ENCODE measurements at regions not wholly inside any gene's neighbourhood (a gene's known extent, or its start where the extent isn't known, plus 50 kb on each side); places are given as distances from the start of the nearest gene placed in this dataset.

DNA sequence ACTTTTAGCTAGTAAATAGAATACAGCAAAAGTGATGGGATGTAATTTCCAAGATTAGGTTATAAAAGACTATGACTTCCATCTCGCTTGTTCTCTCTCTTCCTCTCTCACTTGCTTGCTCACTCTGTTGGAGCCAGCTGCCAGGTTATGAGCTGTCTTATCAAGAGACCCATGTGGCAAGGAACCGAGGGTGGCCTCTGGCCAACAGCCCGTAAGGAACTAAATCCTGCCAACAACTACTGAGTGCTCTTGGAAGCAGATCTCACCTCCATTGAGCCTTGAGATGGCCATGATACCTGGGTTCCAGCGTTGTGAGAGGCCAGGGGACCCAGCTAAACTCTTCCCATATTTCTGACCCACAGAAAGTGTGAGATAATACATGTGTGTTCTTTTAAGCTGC is 636.1 kb downstream of the ACTL7B start:
- TF ChIP-seq EZH2phosphoT487 (IDR thresholded peaks at IDR 0.05; ENCODE audit: borderline replicate concordance, low read length) (no peak), EZH2 (IDR thresholded peaks at IDR 0.05; ENCODE audit: low read length, unreplicated experiment) (no peak)
- TF ChIP-seq, protein P1, sequence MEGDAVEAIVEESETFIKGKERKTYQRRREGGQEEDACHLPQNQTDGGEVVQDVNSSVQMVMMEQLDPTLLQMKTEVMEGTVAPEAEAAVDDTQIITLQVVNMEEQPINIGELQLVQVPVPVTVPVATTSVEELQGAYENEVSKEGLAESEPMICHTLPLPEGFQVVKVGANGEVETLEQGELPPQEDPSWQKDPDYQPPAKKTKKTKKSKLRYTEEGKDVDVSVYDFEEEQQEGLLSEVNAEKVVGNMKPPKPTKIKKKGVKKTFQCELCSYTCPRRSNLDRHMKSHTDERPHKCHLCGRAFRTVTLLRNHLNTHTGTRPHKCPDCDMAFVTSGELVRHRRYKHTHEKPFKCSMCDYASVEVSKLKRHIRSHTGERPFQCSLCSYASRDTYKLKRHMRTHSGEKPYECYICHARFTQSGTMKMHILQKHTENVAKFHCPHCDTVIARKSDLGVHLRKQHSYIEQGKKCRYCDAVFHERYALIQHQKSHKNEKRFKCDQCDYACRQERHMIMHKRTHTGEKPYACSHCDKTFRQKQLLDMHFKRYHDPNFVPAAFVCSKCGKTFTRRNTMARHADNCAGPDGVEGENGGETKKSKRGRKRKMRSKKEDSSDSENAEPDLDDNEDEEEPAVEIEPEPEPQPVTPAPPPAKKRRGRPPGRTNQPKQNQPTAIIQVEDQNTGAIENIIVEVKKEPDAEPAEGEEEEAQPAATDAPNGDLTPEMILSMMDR (conservative IDR thresholded peaks at IDR 0.05; ENCODE audit: low read depth, low read length), result no peak
- CTCF ChIA-PET, result no interaction called here
- DNase-seq (no peak), ATAC-seq (no peak)
- no peaks in the 10 kb centered on the region for H3K36me3 ChIP-seq (ENCODE audit: low read depth, low read length)
- H3K27ac ChIP-seq (ENCODE audit: low read length), result no peak overlapping the region
- POLR2A ChIA-PET (ENCODE audit: unreplicated experiment), result no interaction called here
- H3K4me2 ChIP-seq (ENCODE audit: low read length), result no peak overlapping the region
- BruUV-seq (replicated peaks), result no TSS peak
- no peaks in the 10 kb centered on the region for H3K4me1 ChIP-seq (ENCODE audit: insufficient read depth, low read length)
- H3F3A ChIP-seq (ENCODE audit: low read length, unreplicated experiment), result no peaks in the 10 kb centered on the region
- H3K27me3 ChIP-seq (ENCODE audit: low read length), result no peaks in the 10 kb centered on the region
- no peaks in the 10 kb centered on the region for H3K9me2 ChIP-seq (replicated peaks; ENCODE audit: low read length)
- intact Hi-C loops (cut with micrococcal nuclease), result no loop called here
- no peak overlapping the region for H3K9ac ChIP-seq (ENCODE audit: low read length)
- H3K4me3 ChIP-seq (ENCODE audit: low read length), result no peak overlapping the region
- H3K79me2 ChIP-seq (ENCODE audit: low read length), result no peaks in the 10 kb centered on the region
- no peaks in the 10 kb centered on the region for H3K9me3 ChIP-seq (ENCODE audit: low read length)
- H4K20me1 ChIP-seq (ENCODE audit: low read length), result no peaks in the 10 kb centered on the region
- no peak overlapping the region for H2AFZ ChIP-seq (ENCODE audit: low read length)

DNA sequence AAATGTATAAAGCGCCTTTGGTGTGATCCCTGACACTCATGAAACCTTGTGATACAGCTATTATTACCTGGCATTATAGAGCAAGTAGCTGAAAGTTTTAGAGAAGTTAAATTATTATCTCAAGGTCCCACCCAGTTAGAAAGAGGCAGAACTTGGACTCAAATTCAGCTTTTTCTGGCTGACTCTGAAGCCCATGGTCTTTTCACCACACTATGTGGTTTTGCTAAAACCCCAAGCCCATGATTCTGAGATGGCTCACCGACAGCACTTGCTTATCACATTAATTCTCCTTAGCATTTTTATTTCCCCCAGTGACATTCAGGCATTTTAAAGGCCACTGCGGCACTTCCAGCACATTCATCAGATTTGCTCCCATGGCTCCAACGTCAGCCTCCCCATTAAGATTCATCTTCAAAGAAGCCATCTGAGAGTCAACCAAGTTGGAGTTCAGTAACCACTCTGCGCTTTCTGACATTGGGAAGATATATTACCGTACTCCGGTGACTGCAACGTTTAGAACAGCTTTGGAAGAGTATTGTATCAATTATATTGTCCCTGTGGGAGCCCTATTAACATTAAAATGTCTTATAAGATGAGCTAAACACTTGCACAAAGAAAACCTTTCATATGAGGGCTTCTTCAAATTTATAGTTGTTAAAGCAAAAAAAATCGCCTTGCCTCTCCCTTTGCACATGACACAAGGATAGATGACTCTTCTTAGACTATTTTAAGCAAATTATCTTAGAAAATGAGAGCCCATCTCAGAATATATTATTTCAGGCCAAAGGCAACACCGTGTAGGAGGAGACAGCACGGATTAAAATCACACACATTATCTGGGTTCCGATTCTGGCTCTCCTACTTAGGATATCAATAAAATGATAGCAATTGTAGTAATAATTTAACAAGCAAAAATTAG is 638.1 kb downstream of the ACTL7B start:
- TF ChIP-seq, protein P1 (conservative IDR thresholded peaks at IDR 0.05; ENCODE audit: low read depth, low read length), result no peak
- TF ChIP-seq EZH2 (IDR thresholded peaks at IDR 0.05; ENCODE audit: low read length, unreplicated experiment), result no peak
- TF ChIP-seq EZH2phosphoT487 (IDR thresholded peaks at IDR 0.05; ENCODE audit: borderline replicate concordance, low read length), result no peak
- H3K4me3 ChIP-seq (ENCODE audit: low read length), result no peak overlapping the region
- H3K9me2 ChIP-seq (replicated peaks; ENCODE audit: low read length), result no peaks in the 10 kb centered on the region
- intact Hi-C loops (cut with micrococcal nuclease), result no loop called here
- ChIA-PET CTCF (no interaction called here), POLR2A (ENCODE audit: unreplicated experiment) (no interaction called here)
- no TSS peak for BruUV-seq (replicated peaks)
- ATAC-seq (no peak), DNase-seq (no peak)
- H3K27ac ChIP-seq (ENCODE audit: low read length), result no peak overlapping the region
- H3K9me3 ChIP-seq (ENCODE audit: low read length), result no peaks in the 10 kb centered on the region
- H3K4me1 ChIP-seq (ENCODE audit: insufficient read depth, low read length), result no peaks in the 10 kb centered on the region
- no peaks in the 10 kb centered on the region for H4K20me1 ChIP-seq (ENCODE audit: low read length)
- no peaks in the 10 kb centered on the region for H3K79me2 ChIP-seq (ENCODE audit: low read length)
- H3K9ac ChIP-seq (ENCODE audit: low read length), result no peak overlapping the region
- H3K27me3 ChIP-seq (ENCODE audit: low read length), result no peaks in the 10 kb centered on the region
- no peaks in the 10 kb centered on the region for H3K36me3 ChIP-seq (ENCODE audit: low read depth, low read length)
- no peaks in the 10 kb centered on the region for H3F3A ChIP-seq (ENCODE audit: low read length, unreplicated experiment)
- H3K4me2 ChIP-seq (ENCODE audit: low read length), result no peak overlapping the region
- H2AFZ ChIP-seq (ENCODE audit: low read length), result no peak overlapping the region

DNA sequence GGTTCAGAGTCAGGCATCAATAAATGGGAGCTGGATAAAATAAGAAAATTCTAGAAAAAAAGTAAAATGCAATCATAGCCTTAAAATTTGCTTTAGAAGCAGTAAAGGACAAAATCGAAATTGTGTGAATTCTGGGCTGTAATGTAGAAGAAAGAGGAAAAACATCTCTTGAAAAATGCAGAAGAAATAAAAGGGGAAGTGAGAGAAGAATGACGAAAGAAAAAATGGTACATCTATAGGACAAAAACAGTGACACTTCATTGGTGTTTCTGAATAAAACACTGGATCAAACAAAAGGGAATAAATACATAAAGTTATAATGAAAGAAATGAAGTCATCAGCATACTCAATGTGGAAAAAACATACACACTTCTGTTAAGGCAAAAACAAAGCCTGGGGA is 642.3 kb downstream of the ACTL7B start:
- no peak for ATAC-seq
- H3K4me1 ChIP-seq (ENCODE audit: insufficient read depth, low read length), result no peaks in the 10 kb centered on the region
- H3K9me3 ChIP-seq (ENCODE audit: low read length), result no peaks in the 10 kb centered on the region
- no peaks in the 10 kb centered on the region for H3K9me2 ChIP-seq (replicated peaks; ENCODE audit: low read length)
- no peak overlapping the region for H3K4me2 ChIP-seq (ENCODE audit: low read length)
- H3K27me3 ChIP-seq (ENCODE audit: low read length), result no peaks in the 10 kb centered on the region
- intact Hi-C loops (cut with micrococcal nuclease), result no loop called here
- H3K79me2 ChIP-seq (ENCODE audit: low read length), result no peaks in the 10 kb centered on the region
- DNase-seq, result no peak
- no peaks in the 10 kb centered on the region for H3K36me3 ChIP-seq (ENCODE audit: low read depth, low read length)
- ChIA-PET CTCF (no interaction called here), POLR2A (ENCODE audit: unreplicated experiment) (no interaction called here)
- H3K27ac ChIP-seq (ENCODE audit: low read length), result no peak overlapping the region
- no peak overlapping the region for H3K4me3 ChIP-seq (ENCODE audit: low read length)
- no peaks in the 10 kb centered on the region for H3F3A ChIP-seq (ENCODE audit: low read length, unreplicated experiment)
- H4K20me1 ChIP-seq (ENCODE audit: low read length), result no peaks in the 10 kb centered on the region
- BruUV-seq (replicated peaks), result no TSS peak
- TF ChIP-seq EZH2phosphoT487 (IDR thresholded peaks at IDR 0.05; ENCODE audit: borderline replicate concordance, low read length), result no peak
- TF ChIP-seq, protein P1 (conservative IDR thresholded peaks at IDR 0.05; ENCODE audit: low read depth, low read length), result no peak
- no peak for TF ChIP-seq EZH2 (IDR thresholded peaks at IDR 0.05; ENCODE audit: low read length, unreplicated experiment)
- no peak overlapping the region for H2AFZ ChIP-seq (ENCODE audit: low read length)
- no peak overlapping the region for H3K9ac ChIP-seq (ENCODE audit: low read length)
